AML-193 (cell line): ENCODE measurements at regions not wholly inside any gene's neighbourhood (a gene's known extent, or its start where the extent isn't known, plus 50 kb on each side); places are given as distances from the start of the nearest gene placed in this dataset.

Source experiments
- DNase-seq, 2 experiments: peaks; one replicate each; lab custom pipeline; 2025; lab: John Stamatoyannopoulos, UW

DNA sequence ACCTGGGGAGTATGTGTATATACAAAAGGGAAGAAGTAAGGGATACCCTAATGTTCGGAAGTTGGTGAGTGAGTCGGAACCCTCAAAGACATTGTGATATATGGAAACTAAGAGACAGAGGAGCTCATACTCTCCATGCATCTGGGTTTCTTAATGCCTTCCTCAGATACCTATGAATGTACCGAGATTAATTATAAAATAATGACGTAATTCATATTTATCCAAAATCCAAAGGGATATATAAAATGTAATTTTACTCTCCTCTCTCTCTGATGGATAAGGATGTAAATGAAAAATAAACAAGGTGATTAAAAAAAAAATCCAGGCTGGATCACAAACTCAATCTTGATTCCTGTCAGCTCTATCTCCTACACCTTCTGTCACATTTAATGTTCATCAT lies 275.9 kb upstream of the FAM241A start:
- no peak for DNase-seq

DNA sequence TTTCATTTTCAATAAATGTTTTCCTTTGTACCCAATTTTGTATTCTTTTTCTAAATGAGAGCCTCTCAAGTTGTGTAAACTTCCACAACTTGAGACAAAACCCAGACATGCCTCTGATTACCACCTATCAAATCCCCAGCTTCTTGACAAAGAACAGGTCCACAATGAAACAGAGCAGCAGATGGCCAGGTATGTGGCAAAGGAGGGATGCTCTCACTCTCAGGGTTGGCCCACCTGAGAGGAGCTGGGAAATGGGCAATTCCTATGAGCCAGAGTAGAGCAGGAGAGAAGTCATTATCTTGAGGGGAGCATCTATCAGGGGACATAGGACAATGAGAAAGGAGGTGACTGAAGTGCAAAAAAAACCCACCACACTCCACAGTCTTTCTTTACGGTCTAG lies 273.5 kb upstream of the FAM241A start:
- DNase-seq: no peak

GRCh38 chr4:111873801-111874200 lies 271.5 kb upstream of the FAM241A start:
- no peak for DNase-seq

DNA sequence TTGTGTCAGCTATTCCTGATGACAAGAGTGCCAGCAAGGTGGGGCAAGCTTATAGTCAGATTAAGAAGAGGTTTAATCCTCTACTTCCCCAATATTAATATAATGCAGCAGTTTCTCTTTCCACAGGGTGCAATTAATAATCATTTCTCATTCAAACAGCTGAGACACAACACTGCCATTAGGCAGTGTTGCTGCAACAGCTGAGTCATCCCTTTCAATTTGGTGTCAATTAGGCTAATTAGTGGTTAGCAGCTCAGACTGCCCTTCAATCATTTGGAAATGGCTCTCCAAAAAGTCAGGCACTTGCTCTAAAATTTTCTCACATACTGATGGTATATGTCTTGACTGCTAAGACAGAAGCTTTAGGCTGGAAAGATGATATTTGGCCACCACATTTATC lies 265.7 kb upstream of the FAM241A start:
- DNase-seq: no peak

DNA sequence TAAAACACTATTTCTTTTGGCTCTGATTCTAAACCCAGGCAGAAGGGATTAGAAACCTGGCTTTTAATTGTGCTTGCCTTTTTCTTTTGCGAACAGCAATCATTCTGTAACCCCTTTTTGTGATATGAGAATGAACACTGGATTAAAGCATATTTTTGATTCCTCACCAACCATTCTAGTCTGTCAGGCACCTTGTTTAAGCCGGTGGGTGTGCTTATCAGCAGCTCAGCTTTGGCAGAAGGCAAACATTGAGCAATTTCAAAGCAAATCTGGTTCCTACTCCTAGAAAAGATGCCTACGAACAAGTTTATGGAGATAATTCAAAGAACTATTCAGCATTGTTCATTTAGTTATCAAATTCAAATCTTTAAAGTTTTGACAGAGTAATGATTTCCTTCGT lies 265.1 kb upstream of the FAM241A start:
- no peak for DNase-seq

- DNase-seq: no peak
These were observed 261.7 kb upstream of the FAM241A start for GRCh38 chr4:111883557-111883999.

DNA sequence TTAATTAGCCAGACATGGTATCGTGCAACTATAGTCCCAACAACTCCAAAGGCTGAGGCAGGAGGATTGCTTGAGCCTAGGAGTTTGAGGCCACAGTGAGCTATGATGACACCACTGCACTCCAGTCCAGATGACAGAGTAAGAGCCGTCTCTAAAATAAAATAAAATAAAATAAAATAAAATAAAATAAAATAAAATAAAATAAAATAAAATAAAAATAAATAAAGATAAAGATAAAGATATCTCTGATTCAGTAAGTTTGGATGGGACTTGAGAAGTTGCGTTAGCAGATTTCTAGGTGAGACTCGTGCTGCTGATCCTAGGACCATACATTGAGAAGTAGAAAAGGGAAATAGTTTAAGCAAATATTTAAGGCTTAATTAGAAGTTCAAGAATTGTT lies 254.8 kb upstream of the FAM241A start:
- DNase-seq: no peak

GRCh38 chr4:111905511-111905910 lies 239.7 kb upstream of the FAM241A start:
- DNase-seq: no peak

DNA sequence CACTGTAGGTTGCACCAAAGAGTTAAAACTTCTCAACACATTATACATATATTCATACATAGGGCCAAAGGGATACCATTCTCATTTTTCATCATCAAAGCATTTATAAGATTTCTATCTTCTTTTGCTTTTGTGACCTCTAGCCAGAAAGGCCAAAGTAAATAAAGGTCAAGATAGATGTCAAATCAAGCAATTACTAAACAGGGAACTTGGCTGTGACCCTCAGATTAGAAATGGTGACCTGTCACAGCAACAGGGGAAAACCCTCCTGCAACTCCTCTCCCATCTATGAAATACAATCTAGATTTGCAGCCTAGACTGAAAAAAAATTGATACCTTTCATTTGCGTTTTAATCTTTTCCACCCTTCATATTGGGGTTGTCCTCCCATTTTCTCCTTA lies 225.6 kb upstream of the FAM241A start:
- no peak for DNase-seq

DNA sequence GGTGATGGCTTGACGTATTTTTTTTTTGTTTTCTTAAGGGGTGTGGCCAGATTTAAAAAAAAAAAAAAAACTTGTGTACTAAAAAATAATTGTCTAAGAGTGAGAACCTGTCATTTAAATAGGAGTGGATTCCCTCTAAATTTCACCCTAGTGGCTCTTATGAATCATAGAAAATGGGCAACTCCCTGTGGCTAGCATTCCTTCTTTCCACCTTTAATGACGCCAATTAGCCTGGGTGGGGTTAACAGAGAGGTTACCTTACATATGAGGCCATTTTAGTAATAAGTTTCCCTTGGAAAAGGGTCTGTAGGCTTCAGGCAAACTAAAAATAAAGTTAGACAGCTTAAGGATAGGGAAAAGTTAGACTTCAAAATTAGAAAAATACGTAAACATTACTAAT lies 223.5 kb upstream of the FAM241A start:
- DNase-seq: no peak

GRCh38 chr4:111923786-111924185 lies 221.5 kb upstream of the FAM241A start:
- DNase-seq: no peak

GRCh38 chr4:111924696-111925095 lies 220.6 kb upstream of the FAM241A start:
- DNase-seq: no peak

- no peak for DNase-seq
These were observed 214.6 kb upstream of the FAM241A start for GRCh38 chr4:111930659-111931058.

- no peak for DNase-seq
These were observed 211.6 kb upstream of the FAM241A start for GRCh38 chr4:111933703-111934102.

GRCh38 chr4:111934314-111934713 lies 210.9 kb upstream of the FAM241A start:
- no peak for DNase-seq

GRCh38 chr4:111937368-111937767 lies 207.9 kb upstream of the FAM241A start:
- DNase-seq: peak; percentile 45 to 56

GRCh38 chr4:111941957-111942356 lies 203.3 kb upstream of the FAM241A start:
- no peak for DNase-seq

- DNase-seq: peak in 1 of 2 experiments; percentile 8
These were observed 201.5 kb upstream of the FAM241A start for GRCh38 chr4:111943796-111944203.

- DNase-seq: no peak
These were observed 200.2 kb upstream of the FAM241A start for GRCh38 chr4:111945014-111945413.

DNA sequence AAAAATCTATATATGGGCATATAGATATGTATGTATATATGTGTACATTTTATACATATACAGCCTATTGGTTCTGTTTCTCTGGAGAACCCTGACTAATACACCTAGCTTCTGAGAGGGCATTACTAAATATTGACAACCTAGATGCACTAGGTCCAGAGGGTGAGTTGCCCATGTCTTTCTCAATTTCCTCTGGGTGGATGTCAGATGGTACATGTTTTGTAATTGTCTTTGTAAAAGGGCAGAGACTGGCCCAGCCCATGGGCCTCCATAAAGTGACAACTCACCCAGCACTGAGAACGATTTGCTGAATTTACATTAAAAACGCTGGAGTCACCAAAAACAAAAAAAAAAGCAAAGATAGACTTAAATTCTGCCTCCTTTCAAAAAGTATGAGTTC lies 198.5 kb upstream of the FAM241A start:
- no peak for DNase-seq

DNA sequence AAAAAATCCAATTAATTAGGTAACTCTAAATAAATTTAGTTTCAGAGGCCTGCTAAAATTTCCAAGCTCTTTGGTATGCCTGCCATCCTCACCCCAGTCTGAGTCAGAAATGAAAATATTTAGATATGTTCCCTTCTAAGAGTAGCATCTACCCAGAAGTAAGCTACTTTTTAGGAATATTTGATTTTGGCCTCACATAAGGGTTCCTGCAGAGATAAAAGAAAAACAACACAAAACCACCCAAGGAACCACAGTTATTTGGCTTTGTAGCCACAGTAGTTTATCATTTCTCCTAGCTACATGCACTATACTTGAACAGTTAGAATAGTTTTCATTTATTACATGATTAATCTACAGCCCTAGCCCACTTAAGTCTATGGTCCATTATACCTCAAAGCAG lies 192.6 kb upstream of the FAM241A start:
- DNase-seq: no peak

DNA sequence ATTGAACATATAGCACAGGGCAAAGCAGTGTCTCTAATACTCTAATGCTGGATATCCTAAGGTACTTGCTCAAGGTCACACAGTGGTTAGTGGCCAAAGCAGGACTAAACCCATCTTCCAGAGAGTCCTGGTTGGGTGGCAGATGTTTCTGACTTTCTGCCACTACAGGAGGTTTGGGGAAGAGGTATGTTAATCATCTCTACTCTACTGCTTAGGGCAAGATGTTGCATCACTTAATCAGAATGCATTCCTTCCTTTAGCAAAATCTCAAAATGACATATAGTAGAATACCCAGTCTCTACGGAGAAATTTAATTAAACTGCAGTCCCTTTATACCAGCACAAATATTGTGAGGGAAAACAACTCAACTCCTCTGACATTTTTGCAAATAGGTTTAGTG lies 190.7 kb upstream of the FAM241A start:
- DNase-seq: no peak

GRCh38 chr4:111955001-111955400 lies 190.3 kb upstream of the FAM241A start:
- DNase-seq: no peak

- DNase-seq: no peak
These were observed 188.1 kb upstream of the FAM241A start for GRCh38 chr4:111957116-111957515.

DNA sequence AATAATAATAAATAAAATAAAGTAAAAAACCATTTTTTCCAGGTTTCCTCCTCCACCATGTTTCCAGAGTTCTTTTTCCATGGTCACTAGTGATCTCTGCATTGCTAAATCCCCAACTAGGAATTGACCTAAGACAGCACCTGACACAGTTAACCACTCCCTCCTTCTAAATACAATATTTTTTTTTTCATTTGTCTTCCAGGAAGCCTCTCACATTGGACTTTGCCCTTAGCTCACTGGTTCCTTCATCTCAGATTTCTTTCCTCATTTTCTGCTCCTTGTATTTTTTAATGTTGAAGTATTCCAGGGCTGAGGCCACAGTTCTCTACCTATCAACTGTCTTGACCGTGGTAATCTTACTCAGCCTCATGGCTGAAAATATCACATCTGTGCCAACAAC lies 187.3 kb upstream of the FAM241A start:
- no peak for DNase-seq
